ENCODE measurements at regions not wholly inside any gene's neighbourhood (a gene's known extent, or its start where the extent isn't known, plus 50 kb on each side); places are given as distances from the start of the nearest gene placed in this dataset.

DNA sequence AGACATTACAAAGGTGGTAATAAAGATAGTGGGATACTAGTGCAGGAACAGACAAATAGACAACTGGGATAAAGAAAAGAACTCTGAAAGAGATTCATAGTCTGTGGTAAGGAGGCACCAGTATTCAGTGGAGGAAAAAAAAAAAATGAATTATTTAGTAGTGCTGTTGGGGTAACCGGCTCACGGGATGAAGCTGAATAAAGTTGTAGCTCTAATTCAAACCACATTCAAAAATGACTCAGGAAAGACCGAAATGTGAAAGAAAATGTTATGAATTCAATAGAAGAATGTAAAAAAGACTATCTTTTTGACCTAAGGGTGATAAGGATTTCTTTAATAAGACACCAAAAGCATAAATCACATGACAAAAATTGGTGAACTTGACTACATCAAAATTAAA is 83.1 kb upstream of the HABP2 start:
- H3K27me3 ChIP-seq (ENCODE audit: control insufficient read depth, insufficient read depth, low read length) = peaks cover 3% of the 10 kb centered on the region
- no peaks in the 10 kb centered on the region for H3K9me3 ChIP-seq (ENCODE audit: control insufficient read depth, insufficient read depth, low read depth, low read length)
- in situ Hi-C loops (cut with HindIII; ENCODE audit: low pct_unique_long_range_greater_than_20kb, low sequenced_read_pairs) (no loop called here), intact Hi-C loops (cut with micrococcal nuclease; ENCODE audit: unreplicated experiment) (no loop called here)
- DNase-seq (ENCODE audit: low read depth, low spot score) (no peak), ATAC-seq (no peak)
- no peaks in the 10 kb centered on the region for H3K36me3 ChIP-seq (ENCODE audit: control insufficient read depth, insufficient read depth, low read length)
- TF ChIP-seq SIN3A (IDR thresholded peaks at IDR 0.05; ENCODE audit: borderline replicate concordance, insufficient read depth, low read depth, low read length) = no peak
- TF ChIP-seq, protein P1, sequence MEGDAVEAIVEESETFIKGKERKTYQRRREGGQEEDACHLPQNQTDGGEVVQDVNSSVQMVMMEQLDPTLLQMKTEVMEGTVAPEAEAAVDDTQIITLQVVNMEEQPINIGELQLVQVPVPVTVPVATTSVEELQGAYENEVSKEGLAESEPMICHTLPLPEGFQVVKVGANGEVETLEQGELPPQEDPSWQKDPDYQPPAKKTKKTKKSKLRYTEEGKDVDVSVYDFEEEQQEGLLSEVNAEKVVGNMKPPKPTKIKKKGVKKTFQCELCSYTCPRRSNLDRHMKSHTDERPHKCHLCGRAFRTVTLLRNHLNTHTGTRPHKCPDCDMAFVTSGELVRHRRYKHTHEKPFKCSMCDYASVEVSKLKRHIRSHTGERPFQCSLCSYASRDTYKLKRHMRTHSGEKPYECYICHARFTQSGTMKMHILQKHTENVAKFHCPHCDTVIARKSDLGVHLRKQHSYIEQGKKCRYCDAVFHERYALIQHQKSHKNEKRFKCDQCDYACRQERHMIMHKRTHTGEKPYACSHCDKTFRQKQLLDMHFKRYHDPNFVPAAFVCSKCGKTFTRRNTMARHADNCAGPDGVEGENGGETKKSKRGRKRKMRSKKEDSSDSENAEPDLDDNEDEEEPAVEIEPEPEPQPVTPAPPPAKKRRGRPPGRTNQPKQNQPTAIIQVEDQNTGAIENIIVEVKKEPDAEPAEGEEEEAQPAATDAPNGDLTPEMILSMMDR (IDR thresholded peaks at IDR 0.05) = no peak
- TF ChIP-seq TCF7L2 (IDR thresholded peaks at IDR 0.05; ENCODE audit: low read depth, low read length) = no peak
- TF ChIP-seq, protein P2, sequence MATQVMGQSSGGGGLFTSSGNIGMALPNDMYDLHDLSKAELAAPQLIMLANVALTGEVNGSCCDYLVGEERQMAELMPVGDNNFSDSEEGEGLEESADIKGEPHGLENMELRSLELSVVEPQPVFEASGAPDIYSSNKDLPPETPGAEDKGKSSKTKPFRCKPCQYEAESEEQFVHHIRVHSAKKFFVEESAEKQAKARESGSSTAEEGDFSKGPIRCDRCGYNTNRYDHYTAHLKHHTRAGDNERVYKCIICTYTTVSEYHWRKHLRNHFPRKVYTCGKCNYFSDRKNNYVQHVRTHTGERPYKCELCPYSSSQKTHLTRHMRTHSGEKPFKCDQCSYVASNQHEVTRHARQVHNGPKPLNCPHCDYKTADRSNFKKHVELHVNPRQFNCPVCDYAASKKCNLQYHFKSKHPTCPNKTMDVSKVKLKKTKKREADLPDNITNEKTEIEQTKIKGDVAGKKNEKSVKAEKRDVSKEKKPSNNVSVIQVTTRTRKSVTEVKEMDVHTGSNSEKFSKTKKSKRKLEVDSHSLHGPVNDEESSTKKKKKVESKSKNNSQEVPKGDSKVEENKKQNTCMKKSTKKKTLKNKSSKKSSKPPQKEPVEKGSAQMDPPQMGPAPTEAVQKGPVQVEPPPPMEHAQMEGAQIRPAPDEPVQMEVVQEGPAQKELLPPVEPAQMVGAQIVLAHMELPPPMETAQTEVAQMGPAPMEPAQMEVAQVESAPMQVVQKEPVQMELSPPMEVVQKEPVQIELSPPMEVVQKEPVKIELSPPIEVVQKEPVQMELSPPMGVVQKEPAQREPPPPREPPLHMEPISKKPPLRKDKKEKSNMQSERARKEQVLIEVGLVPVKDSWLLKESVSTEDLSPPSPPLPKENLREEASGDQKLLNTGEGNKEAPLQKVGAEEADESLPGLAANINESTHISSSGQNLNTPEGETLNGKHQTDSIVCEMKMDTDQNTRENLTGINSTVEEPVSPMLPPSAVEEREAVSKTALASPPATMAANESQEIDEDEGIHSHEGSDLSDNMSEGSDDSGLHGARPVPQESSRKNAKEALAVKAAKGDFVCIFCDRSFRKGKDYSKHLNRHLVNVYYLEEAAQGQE (IDR thresholded peaks at IDR 0.05; ENCODE audit: insufficient read depth in 1 of 2, low read depth in 2 of 2, low read length in 1 of 2) = no peak
- no peak for TF ChIP-seq POLR2AphosphoS5 (IDR thresholded peaks at IDR 0.05; ENCODE audit: low read depth, low read length)
- H3K4me3 ChIP-seq (ENCODE audit: low read depth in 2 of 2, low read length in 2 of 2) = no peak overlapping the region
- CTCF ChIA-PET = no interaction called here
- POLR2A ChIA-PET = no interaction called here
- BruUV-seq (replicated peaks) = no TSS peak
- no peak overlapping the region for H3K27ac ChIP-seq (ENCODE audit: low read length)
- no peaks in the 10 kb centered on the region for H3K4me1 ChIP-seq (ENCODE audit: control insufficient read depth, insufficient read depth, low read length)

DNA sequence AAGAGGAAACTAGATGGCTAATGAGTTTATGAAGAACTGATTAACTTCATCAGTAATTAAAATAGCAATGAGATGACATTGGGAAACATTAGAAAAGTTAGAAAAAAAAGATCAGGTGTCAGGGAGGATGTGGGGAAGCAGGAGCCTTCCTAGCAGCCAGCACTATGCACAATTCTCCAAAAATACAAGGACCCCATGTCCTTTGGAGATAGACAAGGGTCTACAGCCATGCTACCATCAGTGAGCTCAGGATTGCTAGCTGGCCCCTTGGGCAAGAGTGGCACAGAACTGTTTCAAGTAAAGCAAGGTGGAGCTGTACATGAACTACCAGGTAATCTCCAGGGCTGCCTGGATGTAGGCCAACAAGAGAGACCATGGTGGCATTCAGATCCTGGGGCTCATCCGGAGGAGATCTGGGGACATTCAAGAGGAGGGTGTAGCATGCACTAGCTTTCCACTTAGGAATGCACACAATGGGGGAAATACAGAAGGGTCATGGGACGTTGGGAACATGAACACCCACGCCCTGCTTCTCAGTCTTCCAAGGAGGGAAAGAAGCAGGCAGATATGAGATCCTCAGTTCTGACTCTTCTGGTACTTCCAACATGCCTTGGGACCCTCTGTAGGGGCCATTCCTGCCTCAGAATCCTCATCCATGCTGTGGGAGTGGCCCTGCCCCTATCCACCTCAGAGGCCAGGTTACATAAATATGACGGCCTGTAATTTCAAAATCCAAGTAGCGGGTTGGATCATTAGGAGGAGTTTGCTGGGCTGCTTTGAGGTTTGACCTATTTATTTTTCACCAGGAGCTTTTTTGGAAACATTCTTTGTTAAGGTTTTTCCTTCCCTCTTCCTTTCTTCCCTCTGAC is 82.2 kb upstream of the HABP2 start:
- in situ Hi-C loops (cut with HindIII; ENCODE audit: low pct_unique_long_range_greater_than_20kb, low sequenced_read_pairs) = no loop called here
- TF ChIP-seq SIN3A (IDR thresholded peaks at IDR 0.05; ENCODE audit: borderline replicate concordance, insufficient read depth, low read depth, low read length) = no peak
- TF ChIP-seq, protein P1 (IDR thresholded peaks at IDR 0.05) = no peak
- TF ChIP-seq TCF7L2 (IDR thresholded peaks at IDR 0.05; ENCODE audit: low read depth, low read length) = no peak
- TF ChIP-seq, protein P2 (IDR thresholded peaks at IDR 0.05; ENCODE audit: insufficient read depth in 1 of 2, low read depth in 2 of 2, low read length in 1 of 2) = no peak
- no peak for TF ChIP-seq POLR2AphosphoS5 (IDR thresholded peaks at IDR 0.05; ENCODE audit: low read depth, low read length)
- no TSS peak for BruUV-seq (replicated peaks)

More for the DNA sequence above, 82.2 kb upstream of the HABP2 start:
- ATAC-seq = no peak
- H3K27me3 ChIP-seq (ENCODE audit: control insufficient read depth, insufficient read depth, low read length) = peaks cover 3% of the 10 kb centered on the region; the same call in 1 of the 2 replicates
- no peaks in the 10 kb centered on the region for H3K36me3 ChIP-seq (ENCODE audit: control insufficient read depth, insufficient read depth, low read length)
- no peak overlapping the region for H3K27ac ChIP-seq (ENCODE audit: low read length)
- H3K4me1 ChIP-seq (ENCODE audit: control insufficient read depth, insufficient read depth, low read length) = no peaks in the 10 kb centered on the region
- DNase-seq (ENCODE audit: low read depth, low spot score) = no peak
- H3K9me3 ChIP-seq (ENCODE audit: control insufficient read depth, insufficient read depth, low read depth, low read length) = no peaks in the 10 kb centered on the region
- intact Hi-C loops (cut with micrococcal nuclease; ENCODE audit: unreplicated experiment) = no loop called here
- no peak overlapping the region for H3K4me3 ChIP-seq (ENCODE audit: low read depth in 2 of 2, low read length in 2 of 2)
- ChIA-PET CTCF (no interaction called here), POLR2A (no interaction called here)
